ENCODE measurements at regions not wholly inside any gene's neighbourhood (a gene's known extent, or its start where the extent isn't known, plus 50 kb on each side); places are given as distances from the start of the nearest gene placed in this dataset.

- peaks cover 0 to 12% of the 10 kb centered on the region in 2 donors for H3K9me3 ChIP-seq
- DNase-seq (ENCODE audit: low spot score), result no peak
- no peak overlapping the region for H3K4me3 ChIP-seq
- H3K4me1 ChIP-seq, result no peaks in the 10 kb centered on the region
- no peaks in the 10 kb centered on the region for H3K36me3 ChIP-seq
- H3K27me3 ChIP-seq, result no peaks in the 10 kb centered on the region
- no peak overlapping the region for H3K27ac ChIP-seq
- TF ChIP-seq, protein P1, sequence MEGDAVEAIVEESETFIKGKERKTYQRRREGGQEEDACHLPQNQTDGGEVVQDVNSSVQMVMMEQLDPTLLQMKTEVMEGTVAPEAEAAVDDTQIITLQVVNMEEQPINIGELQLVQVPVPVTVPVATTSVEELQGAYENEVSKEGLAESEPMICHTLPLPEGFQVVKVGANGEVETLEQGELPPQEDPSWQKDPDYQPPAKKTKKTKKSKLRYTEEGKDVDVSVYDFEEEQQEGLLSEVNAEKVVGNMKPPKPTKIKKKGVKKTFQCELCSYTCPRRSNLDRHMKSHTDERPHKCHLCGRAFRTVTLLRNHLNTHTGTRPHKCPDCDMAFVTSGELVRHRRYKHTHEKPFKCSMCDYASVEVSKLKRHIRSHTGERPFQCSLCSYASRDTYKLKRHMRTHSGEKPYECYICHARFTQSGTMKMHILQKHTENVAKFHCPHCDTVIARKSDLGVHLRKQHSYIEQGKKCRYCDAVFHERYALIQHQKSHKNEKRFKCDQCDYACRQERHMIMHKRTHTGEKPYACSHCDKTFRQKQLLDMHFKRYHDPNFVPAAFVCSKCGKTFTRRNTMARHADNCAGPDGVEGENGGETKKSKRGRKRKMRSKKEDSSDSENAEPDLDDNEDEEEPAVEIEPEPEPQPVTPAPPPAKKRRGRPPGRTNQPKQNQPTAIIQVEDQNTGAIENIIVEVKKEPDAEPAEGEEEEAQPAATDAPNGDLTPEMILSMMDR (IDR thresholded peaks at IDR 0.05), result no peak
Measured at GRCh38 chr22:48217596-48217995, 1455.1 kb downstream of the TBC1D22A start.

DNA sequence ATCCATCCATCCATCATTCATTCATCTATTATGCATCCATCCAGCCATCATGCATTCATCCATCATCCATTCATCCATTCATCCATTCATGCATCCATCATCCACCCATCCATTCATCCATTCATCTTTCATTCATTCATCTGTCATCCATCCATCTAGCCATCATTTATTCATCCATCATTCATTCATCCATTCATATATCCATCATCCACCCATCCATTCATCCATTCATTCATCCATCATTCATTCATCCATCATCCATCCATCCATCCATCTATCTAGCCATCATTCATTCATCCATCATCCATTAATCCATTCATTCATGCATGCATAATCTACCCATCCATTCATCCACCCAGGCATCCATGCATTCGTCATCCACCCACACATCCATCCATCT is 1450.3 kb downstream of the TBC1D22A start:
- no peak for DNase-seq (ENCODE audit: low spot score)
- H3K27me3 ChIP-seq, result no peaks in the 10 kb centered on the region
- TF ChIP-seq, protein P1 (IDR thresholded peaks at IDR 0.05), result no peak
- H3K36me3 ChIP-seq, result no peaks in the 10 kb centered on the region
- H3K4me1 ChIP-seq, result no peaks in the 10 kb centered on the region
- no peak overlapping the region for H3K27ac ChIP-seq
- no peaks in the 10 kb centered on the region for H3K9me3 ChIP-seq
- H3K4me3 ChIP-seq, result no peak overlapping the region

DNA sequence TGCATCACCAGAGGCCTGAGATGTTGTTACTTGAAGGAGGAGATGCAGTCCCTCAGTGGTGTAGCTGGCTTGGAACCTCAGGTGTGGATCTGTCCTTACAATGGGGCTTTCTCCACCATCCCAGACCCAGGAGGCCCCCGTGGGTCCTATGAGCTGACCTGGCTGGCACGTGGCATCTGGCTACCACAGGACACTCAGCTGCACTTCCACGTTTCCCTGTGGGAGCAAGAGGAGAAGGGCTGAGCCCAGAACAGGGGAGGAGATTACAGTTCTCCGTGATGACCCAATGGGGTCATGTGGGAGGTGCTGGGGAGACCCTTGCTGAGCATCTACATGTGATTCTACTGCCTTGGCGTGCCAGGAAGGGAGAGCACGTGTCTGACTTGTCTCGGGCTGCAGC is 1448.4 kb downstream of the TBC1D22A start:
- TF ChIP-seq, protein P1 (IDR thresholded peaks at IDR 0.05), result no peak
- Histone ChIP-seq H3K4me1 (no peaks in the 10 kb centered on the region), H3K27ac (no peak overlapping the region), H3K27me3 (no peaks in the 10 kb centered on the region), H3K9me3 (no peaks in the 10 kb centered on the region), H3K36me3 (no peaks in the 10 kb centered on the region), H3K4me3 (no peak overlapping the region)
- DNase-seq (ENCODE audit: low spot score), result no peak

GRCh38 chr22:48210198-48210580 is 1447.7 kb downstream of the TBC1D22A start:
- DNase-seq (ENCODE audit: low spot score), result no peak
- Histone ChIP-seq H3K27ac (no peak overlapping the region), H3K4me1 (no peaks in the 10 kb centered on the region), H3K27me3 (no peaks in the 10 kb centered on the region), H3K4me3 (no peak overlapping the region), H3K36me3 (no peaks in the 10 kb centered on the region), H3K9me3 (no peaks in the 10 kb centered on the region)
- TF ChIP-seq, protein P1 (IDR thresholded peaks at IDR 0.05), result no peak

DNA sequence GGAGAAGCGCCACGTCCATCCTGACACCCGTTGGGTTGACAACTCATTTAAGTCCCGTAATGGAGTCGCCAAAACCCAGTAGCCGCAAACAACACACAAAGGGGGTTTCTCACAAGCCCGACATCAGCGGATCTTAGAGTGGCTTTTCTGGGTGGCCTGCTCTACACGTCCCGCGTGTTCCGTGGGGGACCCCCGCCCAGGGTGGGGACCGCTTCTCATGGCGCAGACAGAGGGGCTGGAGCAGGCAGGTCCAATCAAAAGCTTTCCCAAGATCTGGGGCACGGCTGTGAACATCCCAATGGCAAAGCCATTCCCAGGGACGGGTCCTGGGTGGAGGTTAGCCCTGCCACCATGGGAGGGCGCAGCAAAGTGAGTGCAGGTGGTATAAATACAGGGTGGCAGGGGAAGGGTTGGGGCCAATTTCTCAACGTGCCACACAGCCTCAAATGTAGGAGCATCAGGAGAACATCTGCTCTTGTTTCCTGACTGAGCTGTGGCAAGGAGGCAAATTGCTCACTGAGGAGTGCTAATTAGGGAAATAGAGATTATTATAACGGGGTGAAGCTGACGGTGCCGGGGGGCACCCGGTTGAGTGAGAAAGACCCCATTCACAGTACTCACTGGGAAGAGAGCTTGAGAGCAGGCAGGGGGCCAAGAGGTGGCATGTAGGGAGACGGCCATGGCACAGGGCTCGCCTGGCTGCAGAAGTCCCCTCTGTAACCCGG is 1447.2 kb downstream of the TBC1D22A start:
- DNase-seq (ENCODE audit: low spot score), result no peak
- Histone ChIP-seq H3K4me1 (no peaks in the 10 kb centered on the region), H3K36me3 (no peaks in the 10 kb centered on the region), H3K27me3 (no peaks in the 10 kb centered on the region), H3K27ac (no peak overlapping the region), H3K4me3 (no peak overlapping the region), H3K9me3 (no peaks in the 10 kb centered on the region)
- TF ChIP-seq, protein P1 (IDR thresholded peaks at IDR 0.05), result no peak

DNA sequence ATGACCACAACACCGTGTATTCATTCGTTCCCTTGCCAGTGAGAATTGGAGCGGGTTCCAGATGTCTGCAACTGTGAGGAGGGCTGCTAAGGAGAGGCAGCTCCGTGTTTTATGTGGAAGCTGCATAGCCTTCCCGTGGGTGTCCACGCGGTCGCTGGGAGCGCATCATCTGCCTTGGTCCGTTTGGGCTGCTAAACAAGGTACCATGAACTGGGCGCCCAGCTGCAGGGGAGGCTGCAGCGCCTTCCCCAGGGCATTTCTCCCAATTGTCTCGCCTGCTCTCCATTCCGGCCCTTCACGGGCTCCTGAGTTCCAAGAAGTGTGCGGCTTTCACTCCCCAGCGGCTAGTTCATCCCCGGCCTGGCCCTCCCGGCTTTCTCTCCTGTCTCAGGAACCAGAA is 1446.4 kb downstream of the TBC1D22A start:
- H3K36me3 ChIP-seq, result no peaks in the 10 kb centered on the region
- H3K4me1 ChIP-seq, result no peaks in the 10 kb centered on the region
- TF ChIP-seq, protein P1 (IDR thresholded peaks at IDR 0.05), result no peak
- H3K27me3 ChIP-seq, result no peaks in the 10 kb centered on the region
- H3K4me3 ChIP-seq, result no peak overlapping the region
- H3K9me3 ChIP-seq, result no peaks in the 10 kb centered on the region
- no peak overlapping the region for H3K27ac ChIP-seq
- no peak for DNase-seq (ENCODE audit: low spot score)

Measured in right atrium auricular region (tissue), 2 donors.